ENCODE measurements at regions not wholly inside any gene's neighbourhood (a gene's known extent, or its start where the extent isn't known, plus 50 kb on each side); places are given as distances from the start of the nearest gene placed in this dataset.
"Not testable (repeated sequence)": the region's sequence is repeated elsewhere in the genome, so short reads cannot be mapped to it uniquely, and the experiment has no call there.

DNA sequence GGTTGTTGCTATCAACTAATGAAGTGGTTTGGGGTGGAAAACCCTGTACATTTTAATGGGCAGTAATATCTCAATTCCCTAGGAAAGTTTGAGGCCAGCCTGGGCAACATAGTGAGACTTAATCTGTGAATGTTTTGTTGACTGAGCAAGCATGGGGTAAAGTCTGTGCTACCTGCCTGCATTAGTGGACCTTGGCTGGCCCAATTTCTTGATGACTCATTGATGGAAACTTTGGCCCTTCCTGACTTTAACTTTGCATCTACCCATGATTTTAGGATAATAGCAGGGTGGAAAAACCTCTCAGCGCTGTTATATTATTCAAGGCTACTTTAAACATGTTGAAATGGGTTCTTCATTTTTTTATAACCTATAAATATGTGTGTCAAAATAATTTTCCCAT is 389.4 kb upstream of the RORB start:
- no peak for DNase-seq

- no peak for DNase-seq
These were observed 381.2 kb upstream of the RORB start for GRCh38 chr9:74115976-74116375.

- DNase-seq, result no peak
These were observed 380.0 kb upstream of the RORB start for GRCh38 chr9:74117151-74117550.

GRCh38 chr9:74117731-74118130 is 379.4 kb upstream of the RORB start:
- DNase-seq, result no peak

- no peak for DNase-seq
These were observed 377.1 kb upstream of the RORB start for GRCh38 chr9:74120061-74120460.

GRCh38 chr9:74120470-74120869 is 376.7 kb upstream of the RORB start:
- no peak for DNase-seq

DNA sequence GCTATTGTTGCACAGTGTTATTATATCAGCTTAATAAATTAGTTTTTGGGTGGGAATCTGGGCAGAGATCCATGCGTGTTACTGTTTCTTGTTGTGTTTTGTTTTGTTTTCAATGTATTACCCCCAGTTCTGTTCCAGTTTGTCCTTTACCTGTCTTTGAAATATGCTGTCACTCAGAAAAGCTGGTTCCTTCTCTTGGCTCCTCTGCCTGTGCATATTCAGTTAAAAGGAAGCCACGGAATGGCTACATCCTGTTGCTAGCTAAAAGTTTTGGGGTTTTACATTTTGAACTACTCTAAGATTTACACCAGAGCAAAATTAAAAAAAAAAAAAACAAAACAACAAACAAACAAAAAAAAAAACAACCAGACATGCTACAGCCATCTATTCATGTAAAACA is 374.9 kb upstream of the RORB start:
- no peak for DNase-seq

- DNase-seq, result no peak
These were observed 374.5 kb upstream of the RORB start for GRCh38 chr9:74122661-74123060.

DNA sequence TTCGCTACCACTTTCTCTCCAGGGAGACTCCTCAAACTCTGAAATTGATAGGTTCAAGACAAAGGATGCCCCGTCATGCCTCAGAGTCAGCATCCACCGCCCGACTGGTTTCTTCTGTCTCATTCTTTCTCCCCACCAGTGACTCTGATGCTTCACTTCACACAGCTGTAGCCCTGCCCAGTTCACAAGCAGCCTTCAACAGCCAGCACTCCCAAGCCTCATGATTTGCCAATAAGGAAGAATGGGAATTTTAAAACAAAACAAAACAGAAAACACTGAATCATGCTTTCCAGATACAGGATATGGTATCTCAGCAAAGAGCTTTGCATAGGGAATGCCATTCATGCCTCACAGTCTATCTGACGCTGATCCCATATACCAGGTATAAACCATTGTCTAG is 371.2 kb upstream of the RORB start:
- no peak for DNase-seq

GRCh38 chr9:74132986-74133385 is 364.1 kb upstream of the RORB start:
- DNase-seq, result no peak

DNA sequence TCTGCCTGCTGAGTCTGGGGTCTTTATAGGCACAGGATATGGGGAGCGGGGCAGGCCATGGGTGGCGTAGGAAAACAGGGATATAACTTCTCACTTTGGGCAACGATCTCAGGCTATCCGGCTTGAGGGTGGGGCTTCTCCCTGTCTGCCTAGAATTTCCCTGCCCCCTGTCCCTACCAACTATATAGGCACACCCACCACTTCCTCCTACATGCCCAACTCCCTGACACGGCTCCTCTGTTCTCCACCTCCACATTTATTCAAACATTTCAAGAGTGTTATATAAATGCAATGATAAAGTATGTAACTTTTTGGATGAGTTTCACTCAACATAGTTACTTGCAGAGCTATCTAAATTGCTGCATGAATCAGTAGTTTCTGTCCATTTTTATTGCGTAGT is 363.2 kb upstream of the RORB start:
- DNase-seq, result no peak

DNA sequence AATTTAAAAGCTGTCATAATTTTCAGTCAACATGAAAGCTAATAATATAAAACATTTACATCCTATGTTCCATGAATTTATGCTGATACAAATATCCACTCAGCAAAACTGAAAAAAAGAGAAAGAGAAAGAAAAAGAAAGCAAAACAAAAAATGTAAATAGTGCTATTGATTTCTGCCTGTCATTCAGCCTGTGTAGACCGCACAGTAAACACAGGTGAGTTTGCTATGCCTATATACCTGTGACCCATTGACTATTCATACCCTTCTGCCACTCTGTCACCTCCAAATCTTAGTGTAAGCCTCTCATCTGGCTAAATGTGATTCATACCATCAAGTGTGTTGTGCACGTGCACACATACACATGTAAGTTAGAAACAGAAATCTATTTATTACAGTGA is 359.0 kb upstream of the RORB start:
- DNase-seq, result no peak

DNA sequence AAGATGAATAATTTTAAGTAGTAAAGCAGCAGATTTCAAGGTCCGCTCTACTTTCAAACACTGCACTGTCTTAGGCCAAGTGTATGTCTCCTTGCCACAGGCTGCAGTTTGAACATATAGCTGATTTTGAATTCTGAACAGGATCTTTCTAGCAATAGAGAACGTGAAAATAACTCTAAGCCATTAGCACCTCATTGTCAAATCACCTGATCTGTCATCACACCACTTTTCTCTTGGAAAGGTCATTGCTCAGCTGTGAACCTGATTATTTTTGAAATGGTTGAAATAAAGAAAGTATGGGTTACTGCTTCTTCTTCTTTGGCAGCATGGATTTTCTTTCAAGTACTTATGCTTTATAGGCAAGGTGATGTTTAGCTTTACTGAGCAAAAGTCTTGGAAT is 357.0 kb upstream of the RORB start:
- DNase-seq, result no peak

DNA sequence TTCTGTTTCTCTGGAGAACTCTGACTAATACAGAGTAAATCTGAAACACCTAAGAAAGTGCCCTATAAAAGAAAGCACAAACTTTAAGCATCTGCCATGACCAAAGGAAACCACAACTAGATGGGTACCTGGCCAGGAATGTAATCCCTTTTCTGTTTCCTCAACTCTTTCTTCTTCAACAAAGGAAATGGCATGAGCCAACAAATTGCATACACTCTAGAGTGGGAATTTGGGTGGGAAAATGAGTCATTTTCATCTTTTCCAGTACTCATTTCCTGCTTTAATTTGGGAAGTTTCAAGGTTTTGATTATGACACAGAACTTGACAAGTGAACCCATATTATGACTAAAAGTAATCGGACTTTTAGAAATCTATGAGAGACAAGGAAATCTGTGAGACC is 349.2 kb upstream of the RORB start:
- no peak for DNase-seq

DNA sequence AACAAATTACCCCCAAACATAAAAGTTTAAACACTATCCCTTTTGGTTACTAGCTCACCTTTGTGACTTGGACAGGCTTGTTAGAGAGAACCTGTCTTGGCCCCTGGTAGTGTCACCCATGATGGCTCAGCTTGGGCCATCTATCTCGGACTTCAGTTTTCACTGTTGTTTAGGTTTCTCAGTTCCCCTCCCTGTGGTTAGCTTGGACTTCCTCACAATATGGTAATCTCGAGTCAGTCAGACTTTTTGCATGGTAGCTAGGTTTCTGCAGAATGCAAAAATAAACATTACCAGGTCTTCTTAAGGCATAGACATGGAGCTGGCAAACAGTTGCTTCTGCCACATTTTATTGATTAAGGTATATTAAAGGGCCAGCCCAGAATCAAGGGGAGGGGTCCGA is 324.3 kb upstream of the RORB start:
- no peak for DNase-seq

GRCh38 chr9:74173284-74173683 is 323.9 kb upstream of the RORB start:
- DNase-seq, result no peak

GRCh38 chr9:74197771-74198170 is 299.4 kb upstream of the RORB start:
- not testable (repeated sequence) for DNase-seq

- DNase-seq, result no peak
These were observed 292.1 kb upstream of the RORB start for GRCh38 chr9:74205056-74205455.

DNA sequence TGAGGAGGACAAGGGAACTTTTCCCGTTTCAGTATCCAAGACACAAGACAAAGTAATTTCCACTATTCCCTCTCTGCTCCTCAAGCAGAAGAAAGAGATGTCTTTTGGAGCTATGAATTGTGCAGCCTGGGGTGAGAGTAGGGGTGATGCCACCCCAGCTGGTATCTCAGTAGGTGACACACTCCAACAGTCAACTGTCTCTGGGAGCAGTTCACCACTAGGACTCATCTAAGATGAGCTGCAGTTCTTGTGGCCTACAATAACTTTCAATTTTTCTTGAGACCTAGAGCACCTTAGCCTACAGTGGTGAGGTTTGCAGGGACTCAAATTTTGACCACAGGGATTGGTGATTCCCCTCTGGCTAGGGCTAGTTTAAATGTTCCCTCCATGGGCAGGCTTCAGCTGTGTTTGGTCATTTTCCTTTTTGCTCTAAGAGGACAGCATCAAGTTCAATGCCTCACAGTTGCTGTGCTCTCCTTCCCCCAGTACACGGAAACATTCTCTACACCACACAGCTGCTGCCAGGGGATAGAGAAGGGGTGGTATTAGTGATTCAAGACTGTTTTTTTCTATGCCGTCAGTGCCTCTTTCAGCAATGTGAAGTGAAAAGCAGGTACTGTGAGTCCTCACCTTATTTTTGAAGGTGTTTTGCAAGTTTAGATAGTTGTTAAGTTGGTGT is 278.6 kb upstream of the RORB start:
- DNase-seq, result no peak

DNA sequence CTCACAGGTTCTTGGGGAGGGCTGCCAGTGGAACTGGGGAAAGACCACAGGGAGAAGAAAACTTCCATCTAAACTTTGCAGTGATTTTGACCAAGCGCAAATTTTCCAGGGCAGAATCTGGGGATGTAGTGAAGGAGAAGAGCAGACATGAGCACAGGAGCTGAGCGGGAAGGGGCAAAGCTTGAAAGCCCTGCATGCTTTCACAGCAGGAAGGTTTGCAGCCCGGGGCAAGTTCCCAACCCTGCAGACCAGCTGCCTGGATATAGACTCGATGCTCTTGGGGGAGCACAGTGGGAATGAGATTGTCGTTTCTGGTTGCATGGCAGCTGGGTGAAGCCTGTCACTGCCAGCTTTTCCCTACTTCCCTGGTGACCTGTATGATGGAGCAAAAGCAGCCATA is 276.8 kb upstream of the RORB start:
- no peak for DNase-seq

DNA sequence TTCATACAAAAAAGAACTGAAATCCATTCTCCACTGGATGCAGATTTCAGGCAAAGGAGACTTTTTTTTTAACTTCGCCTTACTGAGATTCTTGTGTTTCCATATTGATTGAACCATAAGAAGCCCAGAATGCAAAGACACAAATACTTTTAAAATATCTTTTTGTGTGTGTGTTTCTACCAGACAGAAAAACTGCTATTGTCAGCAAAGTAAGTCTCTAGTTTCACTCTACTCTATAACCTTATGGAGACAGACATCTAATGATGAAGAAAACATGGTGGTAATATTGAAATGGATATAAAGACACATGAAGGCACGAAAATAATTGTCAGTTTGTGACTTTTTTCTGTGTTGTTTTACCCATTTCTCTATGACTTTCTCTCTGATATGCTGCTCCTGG is 260.3 kb upstream of the RORB start:
- no peak for DNase-seq

DNA sequence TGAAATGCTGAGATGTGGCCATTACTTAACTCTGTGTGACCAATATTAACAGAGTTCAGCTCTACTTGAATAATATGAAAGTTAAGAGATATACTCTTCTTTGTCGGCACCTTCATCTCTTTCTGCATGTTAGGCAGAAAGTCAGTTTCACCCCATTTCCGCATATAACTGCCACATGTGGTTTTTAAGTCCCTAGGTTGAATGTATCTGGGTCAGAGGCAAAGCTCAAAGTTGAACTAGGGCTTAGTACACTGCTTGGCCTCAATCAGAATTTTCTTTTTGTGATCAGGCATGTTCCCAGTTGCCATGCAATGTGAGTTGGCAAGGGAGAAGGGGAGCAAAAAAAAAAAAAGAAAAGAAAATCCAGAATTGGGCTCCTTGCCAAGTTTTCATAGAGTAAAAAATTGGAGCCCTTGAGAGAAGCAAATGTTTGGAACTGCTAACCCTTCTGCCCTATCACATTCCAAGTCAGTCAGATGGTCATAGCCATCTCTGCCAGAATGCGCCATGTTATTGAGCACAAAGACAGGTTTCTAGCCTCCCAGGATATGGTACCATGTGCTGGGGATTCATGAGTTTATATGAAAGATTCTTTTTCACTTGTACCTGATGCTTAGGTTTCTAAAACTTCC is 251.2 kb upstream of the RORB start:
- peak; percentile 42 for DNase-seq

- DNase-seq, result no peak
These were observed 241.6 kb upstream of the RORB start for GRCh38 chr9:74255489-74255984.

- DNase-seq, result no peak
These were observed 221.1 kb upstream of the RORB start for GRCh38 chr9:74275872-74276508.

Measured in CD4-positive, alpha-beta T cell treated with Interleukin-17A for 1 hour (primary cell).